KMS-11 (cell line): ENCODE measurements at regions not wholly inside any gene's neighbourhood (a gene's known extent, or its start where the extent isn't known, plus 50 kb on each side); places are given as distances from the start of the nearest gene placed in this dataset.

ENCODE experiments used
- H2AFZ ChIP-seq: fragments of 200-600 bp; sonication (generic); 2 replicates; pipeline ENCODE4 v1.6.1; 2016; ENCODE audit warnings: antibody characterized with exemption, mixed run types, low read depth
- H3K27ac ChIP-seq: fragments of 200-600 bp; sonication (generic); 2 replicates; pipeline ENCODE4 v1.6.1; 2016; ENCODE audit warnings: mild to moderate bottlenecking, mixed run types
- H3K27me3 ChIP-seq: fragments of 200-600 bp; sonication (generic); 2 replicates; pipeline ENCODE4 v1.6.1; 2017; ENCODE audit warnings: mild to moderate bottlenecking, low read depth, mixed run types, moderate library complexity; ENCODE audit not compliant: insufficient read depth
- H3K36me3 ChIP-seq: fragments of 200-600 bp; sonication (generic); 2 replicates; pipeline ENCODE4 v1.6.1; 2017; ENCODE audit warnings: mild to moderate bottlenecking, mixed run types; ENCODE audit not compliant: insufficient read depth
- H3K4me1 ChIP-seq: fragments of 200-600 bp; sonication (generic); 2 replicates; pipeline ENCODE4 v1.6.1; 2016; ENCODE audit warnings: mild to moderate bottlenecking, low read depth, mixed run types; ENCODE audit not compliant: poor library complexity, severe bottlenecking
- H3K4me2 ChIP-seq: fragments of 200-600 bp; sonication (generic); 2 replicates; pipeline ENCODE4 v1.7.0; 2016; ENCODE audit warnings: mild to moderate bottlenecking, mixed run types
- H3K4me3 ChIP-seq: fragments of 200-600 bp; sonication (generic); IDR thresholded peaks from 2 replicates; pipeline ENCODE4 v1.6.1; 2017; ENCODE audit warnings: low read depth, low read length, mixed read lengths; ENCODE audit not compliant: insufficient read depth
- H3K79me2 ChIP-seq: fragments of 200-600 bp; sonication (generic); 2 replicates; pipeline ENCODE4 v1.6.1; 2016; ENCODE audit warnings: low read depth, mixed run types; ENCODE audit not compliant: insufficient read depth
- H3K9ac ChIP-seq: fragments of 200-600 bp; sonication (generic); 2 replicates; pipeline ENCODE4 v1.6.1; 2016; ENCODE audit warnings: mild to moderate bottlenecking, mixed run types
- H4K20me1 ChIP-seq: fragments of 200-600 bp; sonication (generic); 2 replicates; pipeline ENCODE4 v1.6.1; 2016; ENCODE audit warnings: mild to moderate bottlenecking, mixed run types; ENCODE audit not compliant: insufficient read depth
- TF ChIP-seq, protein P1 (sequence below): fragments of 200-600 bp; sonication (generic); conservative IDR thresholded peaks from 2 replicates; pipeline ENCODE4 v1.6.1; 2017; ENCODE audit warnings: low read depth, mild to moderate bottlenecking, antibody characterized with exemption, low read length, moderate library complexity, mixed read lengths

DNA sequence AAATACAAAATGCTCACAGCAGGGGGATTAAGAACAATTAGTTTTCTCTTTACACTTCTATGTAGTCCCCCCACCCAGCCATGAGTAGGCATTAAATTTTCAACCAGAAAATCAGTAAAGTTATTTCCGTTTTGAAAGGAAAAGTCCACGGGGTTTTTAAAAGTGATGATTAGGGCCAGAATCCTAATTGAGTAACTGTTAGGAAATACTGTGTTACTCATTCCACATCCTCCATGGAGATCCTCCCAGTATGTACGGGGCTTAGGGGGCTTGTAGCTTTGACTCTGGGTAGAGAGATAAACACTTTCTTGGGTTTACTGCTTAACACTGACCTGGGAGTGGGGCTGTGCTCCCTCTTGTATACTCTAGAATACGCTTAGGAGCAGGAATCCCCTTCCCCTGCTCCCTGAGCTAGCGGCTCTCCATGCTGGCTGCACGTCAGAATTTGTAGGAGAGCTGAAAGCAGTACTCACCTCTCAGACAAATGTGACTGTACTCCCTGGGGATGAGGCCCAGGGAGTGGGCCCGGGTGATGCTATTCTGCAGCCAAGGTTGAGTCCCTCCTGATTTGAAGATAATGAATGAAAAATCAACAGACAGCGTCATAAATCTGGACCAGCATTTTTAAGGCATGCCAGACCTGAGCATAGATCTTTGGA, 100.5 kb downstream of the SLC4A3 start:
- Histone ChIP-seq H3K4me3 (no peak overlapping the region), H3K4me2 (no peak overlapping the region), H3K27me3 (no peaks in the 10 kb centered on the region), H4K20me1 (no peaks in the 10 kb centered on the region), H3K4me1 (no peaks in the 10 kb centered on the region), H3K9ac (no peak overlapping the region), H2AFZ (no peak overlapping the region), H3K79me2 (no peaks in the 10 kb centered on the region), H3K36me3 (no peaks in the 10 kb centered on the region), H3K27ac (no peak overlapping the region)
- TF ChIP-seq, protein P1, sequence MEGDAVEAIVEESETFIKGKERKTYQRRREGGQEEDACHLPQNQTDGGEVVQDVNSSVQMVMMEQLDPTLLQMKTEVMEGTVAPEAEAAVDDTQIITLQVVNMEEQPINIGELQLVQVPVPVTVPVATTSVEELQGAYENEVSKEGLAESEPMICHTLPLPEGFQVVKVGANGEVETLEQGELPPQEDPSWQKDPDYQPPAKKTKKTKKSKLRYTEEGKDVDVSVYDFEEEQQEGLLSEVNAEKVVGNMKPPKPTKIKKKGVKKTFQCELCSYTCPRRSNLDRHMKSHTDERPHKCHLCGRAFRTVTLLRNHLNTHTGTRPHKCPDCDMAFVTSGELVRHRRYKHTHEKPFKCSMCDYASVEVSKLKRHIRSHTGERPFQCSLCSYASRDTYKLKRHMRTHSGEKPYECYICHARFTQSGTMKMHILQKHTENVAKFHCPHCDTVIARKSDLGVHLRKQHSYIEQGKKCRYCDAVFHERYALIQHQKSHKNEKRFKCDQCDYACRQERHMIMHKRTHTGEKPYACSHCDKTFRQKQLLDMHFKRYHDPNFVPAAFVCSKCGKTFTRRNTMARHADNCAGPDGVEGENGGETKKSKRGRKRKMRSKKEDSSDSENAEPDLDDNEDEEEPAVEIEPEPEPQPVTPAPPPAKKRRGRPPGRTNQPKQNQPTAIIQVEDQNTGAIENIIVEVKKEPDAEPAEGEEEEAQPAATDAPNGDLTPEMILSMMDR, result no peak

DNA sequence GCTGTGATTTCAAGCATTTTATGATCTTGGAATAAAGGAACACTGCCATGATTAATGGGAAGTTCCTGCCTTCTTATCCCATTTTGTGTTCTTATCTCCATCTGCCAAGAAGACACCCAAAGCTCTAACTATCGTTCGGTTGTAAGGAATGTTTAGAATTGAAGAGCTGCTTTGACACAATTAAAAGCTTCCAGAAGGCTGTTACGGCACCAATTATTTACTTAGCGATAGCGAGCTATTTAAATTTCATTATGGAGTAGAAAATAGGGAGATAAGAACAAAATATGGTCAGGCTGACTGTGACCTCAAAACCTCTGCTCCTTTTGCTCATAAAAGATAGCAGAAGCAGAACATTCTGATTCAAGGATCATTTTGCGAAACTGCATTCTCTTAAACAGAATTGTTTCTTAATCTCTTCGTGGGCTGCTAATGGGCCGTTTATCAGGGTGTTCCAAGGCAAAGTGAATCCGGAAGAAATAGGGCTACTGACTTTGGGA, 101.6 kb downstream of the SLC4A3 start:
- H4K20me1 ChIP-seq, result no peaks in the 10 kb centered on the region
- no peaks in the 10 kb centered on the region for H3K4me1 ChIP-seq
- no peaks in the 10 kb centered on the region for H3K79me2 ChIP-seq
- H3K9ac ChIP-seq, result no peak overlapping the region
- H3K27ac ChIP-seq, result no peak overlapping the region
- H3K27me3 ChIP-seq, result no peaks in the 10 kb centered on the region
- TF ChIP-seq, protein P1, result no peak
- H3K4me2 ChIP-seq, result no peak overlapping the region
- no peak overlapping the region for H2AFZ ChIP-seq
- no peaks in the 10 kb centered on the region for H3K36me3 ChIP-seq
- H3K4me3 ChIP-seq, result no peak overlapping the region

DNA sequence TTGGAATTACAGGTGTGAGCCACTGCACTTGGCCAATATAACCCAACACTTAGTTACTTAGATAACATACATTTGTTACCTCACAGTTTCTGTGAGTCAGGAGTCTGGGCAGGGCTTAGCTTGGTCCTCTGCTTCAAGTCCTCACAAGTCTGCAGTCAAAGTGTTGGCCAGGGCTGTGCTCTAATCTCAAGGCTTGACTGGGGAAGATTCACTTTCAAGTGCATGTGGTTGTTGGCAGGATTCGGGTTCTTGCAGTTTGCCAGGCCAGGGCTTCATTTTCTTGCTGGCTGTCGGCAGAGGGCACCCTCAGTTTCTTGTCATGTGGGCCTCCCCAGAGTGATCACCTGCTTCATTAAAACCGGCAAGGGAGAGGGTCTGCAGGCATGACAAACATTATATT, 103.7 kb downstream of the SLC4A3 start:
- Histone ChIP-seq H3K27ac (no peak overlapping the region), H3K4me2 (no peak overlapping the region), H4K20me1 (no peaks in the 10 kb centered on the region), H3K4me1 (no peaks in the 10 kb centered on the region), H3K36me3 (no peaks in the 10 kb centered on the region), H3K9ac (no peak overlapping the region), H3K4me3 (no peak overlapping the region), H3K79me2 (no peaks in the 10 kb centered on the region), H3K27me3 (no peaks in the 10 kb centered on the region), H2AFZ (no peak overlapping the region)
- TF ChIP-seq, protein P1, result no peak

DNA sequence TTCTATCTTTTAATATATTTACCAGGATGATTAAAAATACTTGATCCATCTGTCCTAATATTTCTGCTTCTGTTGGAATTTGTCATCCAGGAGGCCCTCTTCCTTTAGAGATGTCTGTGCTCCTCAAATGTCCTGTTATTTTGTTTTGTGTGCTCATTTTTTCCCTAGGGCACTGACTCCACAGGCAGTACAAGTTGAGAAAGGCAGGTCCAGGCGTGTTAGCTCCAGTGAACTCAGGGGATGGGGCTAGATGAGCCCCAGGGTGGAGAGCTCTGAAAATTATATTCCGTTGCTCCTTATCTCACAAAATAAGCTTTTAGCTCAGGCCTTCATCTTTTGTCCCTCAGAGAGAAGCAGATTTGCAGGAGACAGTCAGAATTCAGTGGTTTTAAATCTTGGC, 105.7 kb downstream of the SLC4A3 start:
- Histone ChIP-seq H4K20me1 (no peaks in the 10 kb centered on the region), H3K9ac (no peak overlapping the region), H2AFZ (no peak overlapping the region), H3K36me3 (no peaks in the 10 kb centered on the region), H3K79me2 (no peaks in the 10 kb centered on the region), H3K4me3 (no peak overlapping the region), H3K4me1 (no peaks in the 10 kb centered on the region), H3K27ac (no peak overlapping the region), H3K4me2 (no peak overlapping the region), H3K27me3 (no peaks in the 10 kb centered on the region)
- TF ChIP-seq, protein P1, result no peak
